ENCODE measurements at regions not wholly inside any gene's neighbourhood (a gene's known extent, or its start where the extent isn't known, plus 50 kb on each side); places are given as distances from the start of the nearest gene placed in this dataset.

- H3K27me3 ChIP-seq (replicated peaks; ENCODE audit: control insufficient read depth, insufficient read depth, low read length), result no peaks in the 10 kb centered on the region; the same call in 1 of the 2 replicates
- H3K4me3 ChIP-seq (replicated peaks; ENCODE audit: low read depth, low read length), result no peak overlapping the region
- DNase-seq (ENCODE audit: extremely low read depth, insufficient read length), result no peak
- TF ChIP-seq, protein P1, sequence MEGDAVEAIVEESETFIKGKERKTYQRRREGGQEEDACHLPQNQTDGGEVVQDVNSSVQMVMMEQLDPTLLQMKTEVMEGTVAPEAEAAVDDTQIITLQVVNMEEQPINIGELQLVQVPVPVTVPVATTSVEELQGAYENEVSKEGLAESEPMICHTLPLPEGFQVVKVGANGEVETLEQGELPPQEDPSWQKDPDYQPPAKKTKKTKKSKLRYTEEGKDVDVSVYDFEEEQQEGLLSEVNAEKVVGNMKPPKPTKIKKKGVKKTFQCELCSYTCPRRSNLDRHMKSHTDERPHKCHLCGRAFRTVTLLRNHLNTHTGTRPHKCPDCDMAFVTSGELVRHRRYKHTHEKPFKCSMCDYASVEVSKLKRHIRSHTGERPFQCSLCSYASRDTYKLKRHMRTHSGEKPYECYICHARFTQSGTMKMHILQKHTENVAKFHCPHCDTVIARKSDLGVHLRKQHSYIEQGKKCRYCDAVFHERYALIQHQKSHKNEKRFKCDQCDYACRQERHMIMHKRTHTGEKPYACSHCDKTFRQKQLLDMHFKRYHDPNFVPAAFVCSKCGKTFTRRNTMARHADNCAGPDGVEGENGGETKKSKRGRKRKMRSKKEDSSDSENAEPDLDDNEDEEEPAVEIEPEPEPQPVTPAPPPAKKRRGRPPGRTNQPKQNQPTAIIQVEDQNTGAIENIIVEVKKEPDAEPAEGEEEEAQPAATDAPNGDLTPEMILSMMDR (IDR thresholded peaks at IDR 0.05; ENCODE audit: insufficient read depth, low read length, poor library complexity, severe bottlenecking), result no peak
- no peaks in the 10 kb centered on the region for H3K36me3 ChIP-seq (ENCODE audit: control insufficient read depth, insufficient read depth, low read length)
Measured at GRCh38 chr12:71297930-71298329, 140.1 kb upstream of the TSPAN8 start.

DNA sequence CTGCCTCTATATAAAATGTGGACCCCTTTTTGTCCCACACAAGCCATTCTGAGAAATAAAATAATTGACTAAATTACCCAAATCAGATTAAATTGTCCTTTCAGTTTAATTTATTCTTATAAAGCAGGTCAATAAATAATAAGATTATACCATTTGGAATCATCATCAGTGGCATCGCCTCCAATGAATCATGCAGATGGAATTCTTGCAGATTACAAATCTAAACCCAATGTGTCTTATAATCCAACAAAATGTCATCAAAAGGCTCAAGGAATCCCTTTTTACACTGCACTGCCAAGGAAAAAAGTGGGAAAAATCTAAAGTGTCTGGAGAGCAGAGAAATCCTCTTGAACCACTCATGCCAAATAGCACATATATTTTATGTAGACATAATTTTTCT, 138.2 kb upstream of the TSPAN8 start:
- TF ChIP-seq, protein P1 (IDR thresholded peaks at IDR 0.05; ENCODE audit: insufficient read depth, low read length, poor library complexity, severe bottlenecking), result no peak
- Histone ChIP-seq H3K36me3 (ENCODE audit: control insufficient read depth, insufficient read depth, low read length) (no peaks in the 10 kb centered on the region), H3K27me3 (replicated peaks; ENCODE audit: control insufficient read depth, insufficient read depth, low read length) (no peaks in the 10 kb centered on the region; the same call in 1 of the 2 replicates), H3K4me3 (replicated peaks; ENCODE audit: low read depth, low read length) (no peak overlapping the region)
- DNase-seq (ENCODE audit: extremely low read depth, insufficient read length), result no peak

DNA sequence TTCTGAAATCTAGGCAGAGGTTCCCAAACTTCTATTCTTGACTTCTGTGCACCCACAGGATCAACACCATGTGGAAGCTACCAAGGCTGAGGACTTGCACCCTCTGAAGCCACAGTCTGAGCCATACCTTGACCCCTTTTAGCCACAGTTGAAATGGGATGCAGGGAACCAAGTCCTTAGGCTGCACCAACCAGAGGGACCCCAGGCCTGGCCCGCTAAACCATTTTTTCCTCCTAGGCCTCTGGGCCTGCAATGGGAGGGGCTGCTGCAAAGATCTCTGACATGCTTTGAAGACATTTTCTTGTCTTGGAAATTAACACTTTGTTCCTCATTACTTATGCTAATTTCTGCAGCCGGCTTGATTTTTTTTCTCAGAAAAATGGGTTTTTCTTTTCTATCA, 133.9 kb upstream of the TSPAN8 start:
- Histone ChIP-seq H3K4me3 (replicated peaks; ENCODE audit: low read depth, low read length) (no peak overlapping the region), H3K36me3 (ENCODE audit: control insufficient read depth, insufficient read depth, low read length) (no peaks in the 10 kb centered on the region), H3K27me3 (replicated peaks; ENCODE audit: control insufficient read depth, insufficient read depth, low read length) (no peaks in the 10 kb centered on the region)
- DNase-seq (ENCODE audit: extremely low read depth, insufficient read length), result no peak
- TF ChIP-seq, protein P1 (IDR thresholded peaks at IDR 0.05; ENCODE audit: insufficient read depth, low read length, poor library complexity, severe bottlenecking), result no peak

DNA sequence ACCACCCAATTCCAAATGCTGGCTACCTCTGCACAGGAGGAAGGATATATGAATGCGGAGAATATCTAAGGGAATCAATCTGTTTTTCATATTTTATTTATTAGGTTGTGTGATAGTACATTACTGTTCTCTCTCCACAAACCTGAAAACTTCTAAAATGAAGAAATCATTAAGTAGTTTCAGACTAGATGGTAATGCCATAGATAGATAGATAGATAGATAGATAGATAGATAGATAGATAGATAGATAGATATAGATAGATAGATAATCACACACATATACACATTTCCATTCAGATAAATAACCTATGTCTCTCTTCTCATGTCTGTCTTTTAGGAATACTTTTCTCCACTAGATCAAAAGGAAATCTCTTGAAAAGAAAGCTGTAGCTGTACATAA, 126.1 kb upstream of the TSPAN8 start:
- no peak for DNase-seq (ENCODE audit: extremely low read depth, insufficient read length)
- TF ChIP-seq, protein P1 (IDR thresholded peaks at IDR 0.05; ENCODE audit: insufficient read depth, low read length, poor library complexity, severe bottlenecking), result no peak
- Histone ChIP-seq H3K27me3 (replicated peaks; ENCODE audit: control insufficient read depth, insufficient read depth, low read length) (no peaks in the 10 kb centered on the region), H3K4me3 (replicated peaks; ENCODE audit: low read depth, low read length) (no peak overlapping the region), H3K36me3 (ENCODE audit: control insufficient read depth, insufficient read depth, low read length) (no peaks in the 10 kb centered on the region)

- H3K4me3 ChIP-seq (replicated peaks; ENCODE audit: low read depth, low read length), result no peak overlapping the region
- DNase-seq (ENCODE audit: extremely low read depth, insufficient read length), result no peak
- no peaks in the 10 kb centered on the region for H3K36me3 ChIP-seq (ENCODE audit: control insufficient read depth, insufficient read depth, low read length)
- no peaks in the 10 kb centered on the region for H3K27me3 ChIP-seq (replicated peaks; ENCODE audit: control insufficient read depth, insufficient read depth, low read length)
- TF ChIP-seq, protein P1 (IDR thresholded peaks at IDR 0.05; ENCODE audit: insufficient read depth, low read length, poor library complexity, severe bottlenecking), result no peak
Measured at GRCh38 chr12:71282925-71283324, 125.1 kb upstream of the TSPAN8 start.

GRCh38 chr12:71282020-71282419, 124.2 kb upstream of the TSPAN8 start:
- DNase-seq (ENCODE audit: extremely low read depth, insufficient read length), result no peak

More at GRCh38 chr12:71282020-71282419, 124.2 kb upstream of the TSPAN8 start:
- Histone ChIP-seq H3K36me3 (ENCODE audit: control insufficient read depth, insufficient read depth, low read length) (no peaks in the 10 kb centered on the region), H3K27me3 (replicated peaks; ENCODE audit: control insufficient read depth, insufficient read depth, low read length) (no peaks in the 10 kb centered on the region), H3K4me3 (replicated peaks; ENCODE audit: low read depth, low read length) (no peak overlapping the region)
- TF ChIP-seq, protein P1 (IDR thresholded peaks at IDR 0.05; ENCODE audit: insufficient read depth, low read length, poor library complexity, severe bottlenecking), result no peak
